Superior temporal gyrus (tissue), 1 donor: ENCODE measurements at regions not wholly inside any gene's neighbourhood (a gene's known extent, or its start where the extent isn't known, plus 50 kb on each side); places are given as distances from the start of the nearest gene placed in this dataset.

Experiments
- DNase-seq: peaks from one replicate; pipeline ENCODE4 v3.0.0-alpha.2; 2016; ENCODE audit errors: extremely low spot score

GRCh38 chr14:85112762-85113161, 417.2 kb upstream of the FLRT2 start:
- DNase-seq, result no peak

- no peak for DNase-seq
Observed at GRCh38 chr14:85115921-85116320, 414.0 kb upstream of the FLRT2 start.

- no peak for DNase-seq
Observed at GRCh38 chr14:85118274-85118673, 411.7 kb upstream of the FLRT2 start.

- no peak for DNase-seq
Observed at GRCh38 chr14:85122690-85123089, 407.3 kb upstream of the FLRT2 start.

- no peak for DNase-seq
Observed at GRCh38 chr14:85123755-85124154, 406.2 kb upstream of the FLRT2 start.

GRCh38 chr14:85124631-85125290, 405.2 kb upstream of the FLRT2 start:
- DNase-seq, result no peak

GRCh38 chr14:85125291-85125670, 404.7 kb upstream of the FLRT2 start:
- no peak for DNase-seq

- no peak for DNase-seq
Observed at GRCh38 chr14:85129921-85130320, 400.0 kb upstream of the FLRT2 start.

- DNase-seq, result no peak
Observed at GRCh38 chr14:85131226-85131922, 398.6 kb upstream of the FLRT2 start.

- no peak for DNase-seq
Observed at GRCh38 chr14:85142982-85143381, 387.0 kb upstream of the FLRT2 start.

- DNase-seq, result no peak
Observed at GRCh38 chr14:85146779-85147178, 383.2 kb upstream of the FLRT2 start.

- DNase-seq, result no peak
Observed at GRCh38 chr14:85150166-85150565, 379.8 kb upstream of the FLRT2 start.

GRCh38 chr14:85154714-85155113, 375.2 kb upstream of the FLRT2 start:
- no peak for DNase-seq

GRCh38 chr14:85156319-85156718, 373.6 kb upstream of the FLRT2 start:
- DNase-seq, result no peak

- DNase-seq, result no peak
Observed at GRCh38 chr14:85159726-85160125, 370.2 kb upstream of the FLRT2 start.

- DNase-seq, result no peak
Observed at GRCh38 chr14:85165094-85165493, 364.9 kb upstream of the FLRT2 start.

GRCh38 chr14:85169381-85169780, 360.6 kb upstream of the FLRT2 start:
- DNase-seq, result no peak

- no peak for DNase-seq
Observed at GRCh38 chr14:85172290-85172689, 357.7 kb upstream of the FLRT2 start.

- no peak for DNase-seq
Observed at GRCh38 chr14:85172889-85173477, 357.0 kb upstream of the FLRT2 start.

- DNase-seq, result no peak
Observed at GRCh38 chr14:85175556-85175955, 354.4 kb upstream of the FLRT2 start.

- DNase-seq, result no peak
Observed at GRCh38 chr14:85178864-85179263, 351.1 kb upstream of the FLRT2 start.

- no peak for DNase-seq
Observed at GRCh38 chr14:85180876-85181275, 349.1 kb upstream of the FLRT2 start.

GRCh38 chr14:85182282-85182681, 347.7 kb upstream of the FLRT2 start:
- no peak for DNase-seq
